Keratinocyte (primary cell): ENCODE measurements at regions not wholly inside any gene's neighbourhood (a gene's known extent, or its start where the extent isn't known, plus 50 kb on each side); places are given as distances from the start of the nearest gene placed in this dataset.

Experiments
- EZH2 ChIP-seq: IDR thresholded peaks from one replicate; pipeline ENCODE4 v1.6.1; 2012; ENCODE audit warnings: inconsistent platforms, mild to moderate bottlenecking, low read length, moderate library complexity
- TF ChIP-seq, protein P1 (sequence below), 3 experiments: IDR thresholded peaks in 1 of 3; conservative IDR thresholded peaks in 1 of 3; optimal IDR thresholded peaks in 1 of 3; 2 replicates in 2 of 3; 3 replicates in 1 of 3; pipeline versions ENCODE3 to v1.5.1; 2011; ENCODE audit warnings: low read length in 3 of 3, mild to moderate bottlenecking in 3 of 3, moderate library complexity in 2 of 3, control low read depth in 1 of 3, inconsistent platforms in 1 of 3; ENCODE audit not compliant: insufficient read depth in 2 of 3; ENCODE audit errors: extremely low read depth in 1 of 3

DNA sequence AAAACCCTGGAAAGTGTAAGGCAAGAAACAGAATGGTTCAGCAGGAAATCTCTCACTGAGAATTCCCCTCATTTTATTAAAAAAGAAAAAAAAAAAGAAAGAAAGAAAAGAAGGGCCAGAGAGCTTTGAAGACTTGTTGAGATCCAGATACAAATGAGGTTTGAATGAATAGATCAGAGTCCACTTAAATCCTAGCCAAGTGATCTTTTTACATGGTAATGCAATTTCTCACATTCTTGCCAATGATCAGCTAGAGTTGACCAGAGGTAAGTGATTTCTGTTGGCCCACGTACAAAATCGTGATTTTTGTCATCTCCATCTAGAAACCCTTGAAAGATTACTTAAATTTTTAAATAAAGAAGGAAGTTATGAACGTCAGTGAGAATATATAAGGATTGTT is 261.5 kb upstream of the PCSK5 start:
- TF ChIP-seq, protein P1, sequence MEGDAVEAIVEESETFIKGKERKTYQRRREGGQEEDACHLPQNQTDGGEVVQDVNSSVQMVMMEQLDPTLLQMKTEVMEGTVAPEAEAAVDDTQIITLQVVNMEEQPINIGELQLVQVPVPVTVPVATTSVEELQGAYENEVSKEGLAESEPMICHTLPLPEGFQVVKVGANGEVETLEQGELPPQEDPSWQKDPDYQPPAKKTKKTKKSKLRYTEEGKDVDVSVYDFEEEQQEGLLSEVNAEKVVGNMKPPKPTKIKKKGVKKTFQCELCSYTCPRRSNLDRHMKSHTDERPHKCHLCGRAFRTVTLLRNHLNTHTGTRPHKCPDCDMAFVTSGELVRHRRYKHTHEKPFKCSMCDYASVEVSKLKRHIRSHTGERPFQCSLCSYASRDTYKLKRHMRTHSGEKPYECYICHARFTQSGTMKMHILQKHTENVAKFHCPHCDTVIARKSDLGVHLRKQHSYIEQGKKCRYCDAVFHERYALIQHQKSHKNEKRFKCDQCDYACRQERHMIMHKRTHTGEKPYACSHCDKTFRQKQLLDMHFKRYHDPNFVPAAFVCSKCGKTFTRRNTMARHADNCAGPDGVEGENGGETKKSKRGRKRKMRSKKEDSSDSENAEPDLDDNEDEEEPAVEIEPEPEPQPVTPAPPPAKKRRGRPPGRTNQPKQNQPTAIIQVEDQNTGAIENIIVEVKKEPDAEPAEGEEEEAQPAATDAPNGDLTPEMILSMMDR (optimal IDR thresholded peaks at IDR 0.05 in 1 of 3, IDR thresholded peaks at IDR 0.05 in 1 of 3, conservative IDR thresholded peaks at IDR 0.05 in 1 of 3; ENCODE audit: extremely low read depth in 1 of 3, insufficient read depth in 2 of 3, low read length in 3 of 3): no peak
- TF ChIP-seq EZH2: no peak
